ENCODE measurements at regions not wholly inside any gene's neighbourhood (a gene's known extent, or its start where the extent isn't known, plus 50 kb on each side); places are given as distances from the start of the nearest gene placed in this dataset.
"Not testable (repeated sequence)": the region's sequence is repeated elsewhere in the genome, so short reads cannot be mapped to it uniquely, and the experiment has no call there.

- no peak for TF ChIP-seq MYC (IDR thresholded peaks at IDR 0.05; ENCODE audit: low read depth, low read length)
- TF ChIP-seq CTCF (IDR thresholded peaks at IDR 0.05; ENCODE audit: low read depth, low read length) = no peak
- no peak for TF ChIP-seq MAX (IDR thresholded peaks at IDR 0.05; ENCODE audit: low read depth, low read length)
- TF ChIP-seq POLR2A (IDR thresholded peaks at IDR 0.05; ENCODE audit: extremely low read depth, insufficient read length) = no peak
- H3K4me3 ChIP-seq (ENCODE audit: low read depth, low read length) = no peak overlapping the region
- DNase-seq (ENCODE audit: low read depth) = no peak
Measured at GRCh38 chr5:165031371-165031770, 1526.0 kb downstream of the MAT2B start.

GRCh38 chr5:165035520-165035919 lies 1530.1 kb downstream of the MAT2B start:
- no peak overlapping the region for H3K4me3 ChIP-seq (ENCODE audit: low read depth, low read length)
- DNase-seq (ENCODE audit: low read depth) = no peak
- TF ChIP-seq MYC (IDR thresholded peaks at IDR 0.05; ENCODE audit: low read depth, low read length) = no peak
- no peak for TF ChIP-seq POLR2A (IDR thresholded peaks at IDR 0.05; ENCODE audit: extremely low read depth, insufficient read length)

GRCh38 chr5:165039748-165040147 lies 1534.3 kb downstream of the MAT2B start:
- DNase-seq (ENCODE audit: low read depth) = no peak
- no peak overlapping the region for H3K4me3 ChIP-seq (ENCODE audit: low read depth, low read length)
- TF ChIP-seq MYC (IDR thresholded peaks at IDR 0.05; ENCODE audit: low read depth, low read length) = no peak
- TF ChIP-seq CTCF (IDR thresholded peaks at IDR 0.05; ENCODE audit: low read depth, low read length) = no peak
- TF ChIP-seq POLR2A (IDR thresholded peaks at IDR 0.05; ENCODE audit: extremely low read depth, insufficient read length) = no peak
- TF ChIP-seq MAX (IDR thresholded peaks at IDR 0.05; ENCODE audit: low read depth, low read length) = no peak

- DNase-seq (ENCODE audit: low read depth); H3K4me3 ChIP-seq (ENCODE audit: low read depth, low read length): not testable (repeated sequence)
Measured at GRCh38 chr5:165045941-165046340, 1540.5 kb downstream of the MAT2B start.

- DNase-seq (ENCODE audit: low read depth) = no peak
- TF ChIP-seq MAX (IDR thresholded peaks at IDR 0.05; ENCODE audit: low read depth, low read length) (no peak), POLR2A (IDR thresholded peaks at IDR 0.05; ENCODE audit: extremely low read depth, insufficient read length) (no peak), MYC (IDR thresholded peaks at IDR 0.05; ENCODE audit: low read depth, low read length) (no peak), CTCF (IDR thresholded peaks at IDR 0.05; ENCODE audit: low read depth, low read length) (no peak)
- H3K4me3 ChIP-seq (ENCODE audit: low read depth, low read length) = no peak overlapping the region
Measured at GRCh38 chr5:165055476-165055875, 1550.1 kb downstream of the MAT2B start.

- TF ChIP-seq POLR2A (IDR thresholded peaks at IDR 0.05; ENCODE audit: extremely low read depth, insufficient read length) (no peak), MYC (IDR thresholded peaks at IDR 0.05; ENCODE audit: low read depth, low read length) (no peak), CTCF (IDR thresholded peaks at IDR 0.05; ENCODE audit: low read depth, low read length) (no peak), MAX (IDR thresholded peaks at IDR 0.05; ENCODE audit: low read depth, low read length) (no peak)
- H3K4me3 ChIP-seq (ENCODE audit: low read depth, low read length) = no peak overlapping the region
- no peak for DNase-seq (ENCODE audit: low read depth)
Measured at GRCh38 chr5:165057145-165057544, 1551.7 kb downstream of the MAT2B start.

GRCh38 chr5:165066751-165067385 lies 1561.4 kb downstream of the MAT2B start:
- TF ChIP-seq CTCF (IDR thresholded peaks at IDR 0.05; ENCODE audit: low read depth, low read length) = no peak
- TF ChIP-seq POLR2A (IDR thresholded peaks at IDR 0.05; ENCODE audit: extremely low read depth, insufficient read length) = no peak
- TF ChIP-seq MYC (IDR thresholded peaks at IDR 0.05; ENCODE audit: low read depth, low read length) = no peak
- no peak for TF ChIP-seq MAX (IDR thresholded peaks at IDR 0.05; ENCODE audit: low read depth, low read length)
- H3K4me3 ChIP-seq (ENCODE audit: low read depth, low read length) = no peak overlapping the region
- no peak for DNase-seq (ENCODE audit: low read depth)

Data from NB4 (cell line).